Loucy (cell line): ENCODE measurements at regions not wholly inside any gene's neighbourhood (a gene's known extent, or its start where the extent isn't known, plus 50 kb on each side); places are given as distances from the start of the nearest gene placed in this dataset.

ENCODE experiments used
- H2AFZ ChIP-seq: fragments of 200-600 bp; sonication (generic); 2 replicates; pipeline ENCODE4 v1.6.0; 2016; ENCODE audit warnings: antibody characterized with exemption, mild to moderate bottlenecking, low read length, moderate library complexity
- H3F3A ChIP-seq: fragments of 200-600 bp; 2 replicates; pipeline ENCODE4 v1.6.0; 2016; ENCODE audit warnings: antibody characterized with exemption, low read depth, mild to moderate bottlenecking
- H3K27me3 ChIP-seq: fragments of 200-600 bp; sonication (generic); 2 replicates; pipeline ENCODE4 v1.6.1; 2014; ENCODE audit warnings: low read length, mild to moderate bottlenecking; ENCODE audit not compliant: insufficient read depth, poor library complexity, severe bottlenecking
- H3K36me3 ChIP-seq: fragments of 200-600 bp; sonication (generic); 2 replicates; pipeline ENCODE4 v1.6.1; 2016; ENCODE audit warnings: low read length; ENCODE audit not compliant: insufficient read depth
- H3K4me1 ChIP-seq: fragments of 200-600 bp; sonication (generic); 2 replicates; pipeline ENCODE4 v1.5.1; 2014; ENCODE audit warnings: low read length, mild to moderate bottlenecking; ENCODE audit not compliant: insufficient read depth, poor library complexity, severe bottlenecking
- H3K4me2 ChIP-seq: fragments of 200-600 bp; sonication (generic); 2 replicates; pipeline ENCODE4 v1.6.0; 2014; ENCODE audit warnings: antibody characterized with exemption, low read length, low read depth, mild to moderate bottlenecking; ENCODE audit not compliant: poor library complexity, severe bottlenecking
- H3K4me3 ChIP-seq: fragments of 200-600 bp; sonication (generic); 2 replicates; pipeline ENCODE4 v1.5.1; 2014; ENCODE audit warnings: low read length, mild to moderate bottlenecking, mixed read lengths; ENCODE audit not compliant: poor library complexity, severe bottlenecking
- H3K79me2 ChIP-seq: fragments of 200-600 bp; sonication (generic); 2 replicates; pipeline ENCODE4 v1.6.1; 2014; ENCODE audit warnings: low read length; ENCODE audit not compliant: insufficient read depth
- H3K9ac ChIP-seq: fragments of 200-600 bp; sonication (generic); 2 replicates; pipeline ENCODE4 v1.6.0; 2014; ENCODE audit warnings: mild to moderate bottlenecking, low read depth, low read length, moderate library complexity; ENCODE audit not compliant: poor library complexity, severe bottlenecking
- H3K9me2 ChIP-seq: fragments of 200-600 bp; sonication (generic); replicated peaks from 2 replicates; pipeline ENCODE4 v1.6.1; 2016; ENCODE audit warnings: low read depth, low read length, mixed read lengths
- H3K9me3 ChIP-seq: fragments of 200-600 bp; sonication (generic); 2 replicates; pipeline ENCODE4 v1.6.1; 2014; ENCODE audit warnings: mild to moderate bottlenecking, antibody characterized with exemption, low read length, low read depth; ENCODE audit not compliant: insufficient read depth
- H4K20me1 ChIP-seq: fragments of 200-600 bp; sonication (generic); 2 replicates; pipeline ENCODE4 v1.6.0; 2014; ENCODE audit warnings: antibody characterized with exemption, low read length, mild to moderate bottlenecking; ENCODE audit not compliant: insufficient read depth, poor library complexity, severe bottlenecking
- EZH2phosphoT487 ChIP-seq: fragments of 200-600 bp; IDR thresholded peaks from 2 replicates; pipeline ENCODE4 v1.6.1; 2018; ENCODE audit warnings: antibody characterized with exemption, mild to moderate bottlenecking, moderate library complexity, borderline replicate concordance
- TF ChIP-seq, protein P1 (sequence below): fragments of 200-600 bp; sonication (generic); conservative IDR thresholded peaks from 2 replicates; pipeline ENCODE4 v1.5.1; 2014; ENCODE audit warnings: mild to moderate bottlenecking, antibody characterized with exemption, low read length

DNA sequence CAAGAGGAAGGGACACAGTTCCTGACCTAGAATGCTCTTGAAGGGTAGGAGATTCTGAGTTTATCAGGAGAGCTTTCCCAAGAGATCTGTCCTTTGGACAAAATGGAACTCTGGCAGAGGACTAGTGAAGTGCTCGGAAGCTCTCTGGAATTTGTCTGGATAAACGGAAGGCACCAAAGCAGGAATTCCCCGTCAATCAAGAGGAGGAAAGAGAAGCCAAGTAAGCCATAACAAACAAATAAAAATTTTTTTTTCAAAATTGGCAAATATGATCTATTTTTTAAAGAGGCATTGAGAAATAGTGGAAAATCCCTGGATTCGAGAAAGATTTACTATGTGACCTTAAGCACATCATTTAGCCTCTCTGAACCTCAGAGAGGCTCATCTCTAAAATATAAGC is 99.2 kb downstream of the GRIN2B start:
- no peaks in the 10 kb centered on the region for H3K9me3 ChIP-seq
- TF ChIP-seq, protein P1, sequence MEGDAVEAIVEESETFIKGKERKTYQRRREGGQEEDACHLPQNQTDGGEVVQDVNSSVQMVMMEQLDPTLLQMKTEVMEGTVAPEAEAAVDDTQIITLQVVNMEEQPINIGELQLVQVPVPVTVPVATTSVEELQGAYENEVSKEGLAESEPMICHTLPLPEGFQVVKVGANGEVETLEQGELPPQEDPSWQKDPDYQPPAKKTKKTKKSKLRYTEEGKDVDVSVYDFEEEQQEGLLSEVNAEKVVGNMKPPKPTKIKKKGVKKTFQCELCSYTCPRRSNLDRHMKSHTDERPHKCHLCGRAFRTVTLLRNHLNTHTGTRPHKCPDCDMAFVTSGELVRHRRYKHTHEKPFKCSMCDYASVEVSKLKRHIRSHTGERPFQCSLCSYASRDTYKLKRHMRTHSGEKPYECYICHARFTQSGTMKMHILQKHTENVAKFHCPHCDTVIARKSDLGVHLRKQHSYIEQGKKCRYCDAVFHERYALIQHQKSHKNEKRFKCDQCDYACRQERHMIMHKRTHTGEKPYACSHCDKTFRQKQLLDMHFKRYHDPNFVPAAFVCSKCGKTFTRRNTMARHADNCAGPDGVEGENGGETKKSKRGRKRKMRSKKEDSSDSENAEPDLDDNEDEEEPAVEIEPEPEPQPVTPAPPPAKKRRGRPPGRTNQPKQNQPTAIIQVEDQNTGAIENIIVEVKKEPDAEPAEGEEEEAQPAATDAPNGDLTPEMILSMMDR: no peak
- no peak for TF ChIP-seq EZH2phosphoT487
- H3K9ac ChIP-seq: no peak overlapping the region
- no peaks in the 10 kb centered on the region for H3K27me3 ChIP-seq
- no peak overlapping the region for H3K4me2 ChIP-seq
- H4K20me1 ChIP-seq: no peaks in the 10 kb centered on the region
- H3K4me3 ChIP-seq: no peak overlapping the region
- H3K79me2 ChIP-seq: no peaks in the 10 kb centered on the region
- no peaks in the 10 kb centered on the region for H3K9me2 ChIP-seq
- no peaks in the 10 kb centered on the region for H3K4me1 ChIP-seq
- H3F3A ChIP-seq: no peaks in the 10 kb centered on the region
- H2AFZ ChIP-seq: no peak overlapping the region
- no peaks in the 10 kb centered on the region for H3K36me3 ChIP-seq

DNA sequence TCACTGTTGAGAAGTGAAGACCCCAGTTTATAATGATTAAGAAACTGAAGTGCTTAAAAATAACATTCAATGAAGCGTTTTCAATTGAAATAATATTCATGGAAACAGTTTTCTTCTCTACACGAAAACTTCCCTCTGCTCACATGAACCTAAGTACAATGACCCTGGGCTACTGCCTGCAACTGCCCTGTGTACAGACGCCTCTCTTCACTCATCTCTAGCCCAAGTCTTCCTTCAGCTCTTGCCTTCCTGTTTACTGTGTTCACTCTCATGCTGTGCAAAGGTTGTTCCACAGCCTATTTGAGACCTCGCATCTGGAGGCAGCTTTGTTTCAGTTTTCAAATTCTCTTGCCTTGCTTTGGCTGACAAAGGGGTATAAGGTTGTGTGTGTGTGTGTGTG is 100.8 kb downstream of the GRIN2B start:
- H3K27me3 ChIP-seq: no peaks in the 10 kb centered on the region

DNA sequence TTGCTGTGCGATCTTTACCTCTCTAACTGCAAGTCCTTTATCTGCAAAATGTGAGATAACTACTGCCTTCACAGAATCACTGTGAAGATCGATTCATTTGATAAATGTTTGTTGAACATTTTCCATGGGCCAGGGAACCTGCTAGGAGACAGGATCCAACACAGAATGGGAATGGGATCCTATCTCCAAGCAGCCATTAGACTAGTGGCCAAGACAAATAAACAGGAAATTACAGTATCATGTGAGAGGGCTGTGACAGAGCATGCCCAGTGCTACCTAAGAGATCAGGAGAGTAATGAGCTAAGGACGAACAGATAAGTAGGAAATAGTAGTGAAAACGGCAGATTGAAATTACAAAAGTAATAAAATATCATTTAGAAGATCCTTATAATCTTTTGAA is 105.7 kb downstream of the GRIN2B start:
- no peak overlapping the region for H3K4me2 ChIP-seq
- no peaks in the 10 kb centered on the region for H3F3A ChIP-seq
- no peaks in the 10 kb centered on the region for H3K36me3 ChIP-seq
- H3K9me2 ChIP-seq: no peaks in the 10 kb centered on the region
- no peak overlapping the region for H3K9ac ChIP-seq
- no peak overlapping the region for H2AFZ ChIP-seq
- H3K4me1 ChIP-seq: no peaks in the 10 kb centered on the region
- H3K4me3 ChIP-seq: no peak overlapping the region
- no peaks in the 10 kb centered on the region for H4K20me1 ChIP-seq
- no peaks in the 10 kb centered on the region for H3K27me3 ChIP-seq
- no peaks in the 10 kb centered on the region for H3K79me2 ChIP-seq
- TF ChIP-seq, protein P1: no peak
- no peak for TF ChIP-seq EZH2phosphoT487
- no peaks in the 10 kb centered on the region for H3K9me3 ChIP-seq

More for the DNA sequence above, 100.8 kb downstream of the GRIN2B start:
- H3K4me2 ChIP-seq: no peak overlapping the region
- H3K4me1 ChIP-seq: no peaks in the 10 kb centered on the region
- no peaks in the 10 kb centered on the region for H3K79me2 ChIP-seq
- no peaks in the 10 kb centered on the region for H3K9me2 ChIP-seq
- H3K36me3 ChIP-seq: no peaks in the 10 kb centered on the region
- H3K9me3 ChIP-seq: no peaks in the 10 kb centered on the region
- no peak for TF ChIP-seq EZH2phosphoT487
- TF ChIP-seq, protein P1: no peak
- H3K4me3 ChIP-seq: no peak overlapping the region
- no peak overlapping the region for H2AFZ ChIP-seq
- no peaks in the 10 kb centered on the region for H4K20me1 ChIP-seq
- no peaks in the 10 kb centered on the region for H3F3A ChIP-seq
- H3K9ac ChIP-seq: no peak overlapping the region
